Embryonic facial prominence (tissue), 1 donor: ENCODE measurements at regions not wholly inside any gene's neighbourhood (a gene's known extent, or its start where the extent isn't known, plus 50 kb on each side); places are given as distances from the start of the nearest gene placed in this dataset.
A peak's percentile ranks its signal among the peaks of the same experiment; 100 is the strongest.

Source experiments
- DNase-seq: peaks from one replicate; pipeline ENCODE4 v3.0.0-alpha.2; 2016; ENCODE audit errors: extremely low spot score

- DNase-seq = peak; percentile 7
These were observed 436.1 kb upstream of the ADAMTS16 start for GRCh38 chr5:4703931-4704458.

DNA sequence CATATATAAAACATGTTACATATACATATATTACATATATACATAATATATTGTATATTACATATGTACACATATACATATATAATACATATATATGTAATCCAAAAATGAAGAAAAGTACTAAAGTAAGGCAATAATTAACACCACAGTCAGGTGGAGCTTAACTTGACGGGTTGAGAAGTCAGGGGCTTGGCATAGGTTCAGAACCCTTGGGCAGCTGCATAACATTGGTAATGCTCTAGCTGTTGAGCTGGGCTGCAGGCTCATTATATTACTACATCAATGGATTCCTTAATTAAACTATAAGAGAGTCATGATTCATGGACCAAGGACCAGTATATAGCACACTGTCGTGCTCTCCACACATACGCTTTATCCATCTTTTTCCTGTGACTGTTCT is 435.2 kb upstream of the ADAMTS16 start:
- DNase-seq = no peak

- DNase-seq = no peak
These were observed 423.3 kb upstream of the ADAMTS16 start for GRCh38 chr5:4716781-4717180.

DNA sequence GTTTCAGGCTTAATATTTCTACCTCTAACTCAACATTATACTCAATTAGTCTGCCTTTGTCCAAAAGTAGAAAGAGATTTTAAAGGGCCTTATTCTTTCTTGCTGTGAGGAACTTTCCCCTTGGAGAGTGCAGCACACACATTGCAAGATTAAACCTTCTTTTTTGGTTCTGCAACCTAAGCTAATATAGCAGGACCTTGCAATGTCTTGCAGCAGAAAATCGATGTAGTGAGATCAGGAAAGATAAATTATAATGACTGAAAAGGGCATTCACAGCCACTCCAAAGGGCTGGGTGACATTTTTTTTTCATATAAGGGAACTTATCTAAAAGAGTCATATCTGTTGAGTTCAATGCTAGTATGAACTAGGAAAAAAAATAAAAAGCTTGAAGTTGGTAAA is 422.7 kb upstream of the ADAMTS16 start:
- no peak for DNase-seq

GRCh38 chr5:4720831-4721230 is 419.3 kb upstream of the ADAMTS16 start:
- DNase-seq = no peak

- DNase-seq = no peak
These were observed 417.2 kb upstream of the ADAMTS16 start for GRCh38 chr5:4722886-4723285.

DNA sequence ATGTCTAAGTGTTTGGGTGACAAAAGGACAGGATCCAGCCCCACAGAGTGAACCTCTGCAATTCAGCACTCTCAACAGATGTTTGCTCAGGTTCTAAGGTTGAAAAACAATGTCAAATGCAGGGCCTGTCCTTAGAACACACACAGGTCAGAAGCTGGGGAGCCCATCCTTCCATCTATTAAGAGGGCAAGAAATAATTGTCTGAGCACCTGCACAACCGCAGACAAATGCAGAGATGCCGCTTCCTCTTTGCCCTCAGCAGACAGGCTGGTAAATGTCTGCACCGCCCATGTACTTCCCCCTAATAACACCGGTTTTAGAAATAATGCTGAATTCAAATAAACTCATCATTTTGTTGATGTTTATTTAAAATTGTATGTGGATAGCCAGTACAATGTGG is 414.5 kb upstream of the ADAMTS16 start:
- no peak for DNase-seq

GRCh38 chr5:4730279-4730678 is 409.9 kb upstream of the ADAMTS16 start:
- DNase-seq = no peak

DNA sequence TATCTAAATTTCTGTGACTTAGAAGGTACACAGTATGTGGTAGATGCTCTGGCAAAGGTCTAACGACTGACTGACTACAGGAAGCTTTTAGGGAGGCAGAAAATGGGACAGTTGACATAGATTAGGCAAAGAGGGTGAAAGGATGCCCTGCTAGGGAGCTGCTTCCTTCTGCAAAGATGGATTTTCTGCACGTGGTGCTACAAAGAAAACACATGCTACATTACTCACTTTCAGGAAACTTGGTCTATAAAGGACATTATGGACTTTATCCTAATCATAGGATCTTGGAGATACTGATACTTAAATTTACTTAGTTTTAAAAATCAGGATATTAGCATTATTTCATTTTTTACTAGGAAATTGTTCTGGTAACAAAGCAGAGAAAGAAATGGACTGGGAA is 405.8 kb upstream of the ADAMTS16 start:
- DNase-seq = no peak

DNA sequence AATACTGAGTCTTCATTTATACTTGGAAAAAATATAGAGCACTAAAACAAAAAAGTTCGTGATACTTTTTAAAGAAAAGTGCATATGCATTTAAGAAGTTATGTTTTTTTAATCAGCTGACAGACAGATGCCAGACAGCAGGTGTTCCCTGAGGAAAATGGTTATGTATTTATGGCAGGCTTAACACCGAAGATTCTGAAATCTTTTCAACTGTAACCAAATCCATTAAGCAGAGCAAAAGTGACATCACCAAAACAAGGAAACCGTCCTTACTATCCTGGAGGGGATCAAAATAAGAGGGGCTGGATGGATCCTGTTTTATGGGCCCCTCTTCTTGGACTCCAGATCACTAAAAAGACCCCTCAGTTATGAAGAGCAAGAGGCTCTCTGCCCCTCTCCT is 404.9 kb upstream of the ADAMTS16 start:
- DNase-seq = no peak

- no peak for DNase-seq
These were observed 402.3 kb upstream of the ADAMTS16 start for GRCh38 chr5:4737868-4738267.

GRCh38 chr5:4738298-4738697 is 401.8 kb upstream of the ADAMTS16 start:
- DNase-seq = no peak

DNA sequence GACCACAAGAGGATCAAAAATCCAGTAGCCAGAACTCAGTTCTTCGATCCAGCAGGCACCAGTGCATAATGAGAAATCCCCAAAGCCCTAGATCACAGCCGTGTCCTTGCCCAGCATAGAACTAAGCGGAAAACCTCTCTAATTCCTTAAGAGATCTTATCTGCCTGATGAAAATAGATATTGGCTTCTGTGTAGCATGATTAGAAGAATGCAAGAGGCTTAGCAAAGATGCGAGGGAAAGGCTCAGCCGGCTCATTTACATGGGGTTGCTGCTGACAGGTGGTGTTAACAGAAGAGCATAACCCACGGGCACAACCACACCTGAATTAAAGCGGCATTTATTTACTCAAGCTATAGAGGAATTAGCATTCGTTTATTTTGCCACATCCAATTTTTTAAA is 400.0 kb upstream of the ADAMTS16 start:
- DNase-seq = no peak

GRCh38 chr5:4758550-4758949 is 381.6 kb upstream of the ADAMTS16 start:
- DNase-seq = no peak

GRCh38 chr5:4758996-4759395 is 381.1 kb upstream of the ADAMTS16 start:
- no peak for DNase-seq

DNA sequence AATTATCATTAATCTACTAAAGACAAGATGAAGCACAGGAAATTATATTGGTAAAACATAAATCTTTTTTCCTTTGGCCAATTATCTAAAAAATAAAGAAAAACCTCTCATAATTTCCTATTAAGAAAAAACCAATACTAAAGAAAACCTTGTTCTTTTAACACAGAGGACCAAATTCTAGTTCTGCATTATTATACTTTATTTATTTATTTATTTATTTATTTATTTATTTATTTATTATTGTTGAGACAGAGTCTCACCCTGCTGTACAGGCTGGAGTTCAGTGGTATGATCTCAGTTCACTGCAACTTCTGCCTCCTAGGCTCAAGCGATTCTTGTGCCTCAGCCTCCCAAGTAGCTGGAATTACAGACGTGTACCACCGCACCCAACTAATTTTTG is 377.8 kb upstream of the ADAMTS16 start:
- no peak for DNase-seq

DNA sequence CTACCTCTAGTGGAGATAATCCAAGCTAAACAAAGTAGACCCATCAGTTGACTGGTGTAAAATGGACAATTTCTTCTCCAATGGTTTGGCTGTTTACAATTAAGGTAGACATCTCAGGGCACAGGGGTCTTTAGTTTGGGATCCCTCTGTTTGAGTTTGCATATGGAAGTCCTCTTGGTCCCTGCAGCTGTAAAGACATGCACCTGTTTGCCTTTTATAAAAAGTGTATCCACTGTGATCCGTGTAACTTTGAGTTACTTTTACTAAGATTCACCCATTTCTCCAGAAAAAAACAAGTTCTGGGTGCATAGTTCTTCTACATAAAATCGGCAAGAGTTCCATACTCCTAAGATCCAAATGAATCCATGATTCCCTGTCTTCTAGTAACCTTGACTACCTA is 374.7 kb upstream of the ADAMTS16 start:
- no peak for DNase-seq

- no peak for DNase-seq
These were observed 374.0 kb upstream of the ADAMTS16 start for GRCh38 chr5:4766101-4766500.

- DNase-seq = no peak
These were observed 367.5 kb upstream of the ADAMTS16 start for GRCh38 chr5:4772591-4772990.

GRCh38 chr5:4773827-4774317 is 366.3 kb upstream of the ADAMTS16 start:
- DNase-seq = no peak

- DNase-seq = no peak
These were observed 362.7 kb upstream of the ADAMTS16 start for GRCh38 chr5:4777435-4777834.

GRCh38 chr5:4780633-4781032 is 359.5 kb upstream of the ADAMTS16 start:
- DNase-seq = no peak

- no peak for DNase-seq
These were observed 358.8 kb upstream of the ADAMTS16 start for GRCh38 chr5:4781299-4781698.

GRCh38 chr5:4785971-4786370 is 354.2 kb upstream of the ADAMTS16 start:
- no peak for DNase-seq
